ENCODE measurements at regions not wholly inside any gene's neighbourhood (a gene's known extent, or its start where the extent isn't known, plus 50 kb on each side); places are given as distances from the start of the nearest gene placed in this dataset.

- TF ChIP-seq, protein P1, sequence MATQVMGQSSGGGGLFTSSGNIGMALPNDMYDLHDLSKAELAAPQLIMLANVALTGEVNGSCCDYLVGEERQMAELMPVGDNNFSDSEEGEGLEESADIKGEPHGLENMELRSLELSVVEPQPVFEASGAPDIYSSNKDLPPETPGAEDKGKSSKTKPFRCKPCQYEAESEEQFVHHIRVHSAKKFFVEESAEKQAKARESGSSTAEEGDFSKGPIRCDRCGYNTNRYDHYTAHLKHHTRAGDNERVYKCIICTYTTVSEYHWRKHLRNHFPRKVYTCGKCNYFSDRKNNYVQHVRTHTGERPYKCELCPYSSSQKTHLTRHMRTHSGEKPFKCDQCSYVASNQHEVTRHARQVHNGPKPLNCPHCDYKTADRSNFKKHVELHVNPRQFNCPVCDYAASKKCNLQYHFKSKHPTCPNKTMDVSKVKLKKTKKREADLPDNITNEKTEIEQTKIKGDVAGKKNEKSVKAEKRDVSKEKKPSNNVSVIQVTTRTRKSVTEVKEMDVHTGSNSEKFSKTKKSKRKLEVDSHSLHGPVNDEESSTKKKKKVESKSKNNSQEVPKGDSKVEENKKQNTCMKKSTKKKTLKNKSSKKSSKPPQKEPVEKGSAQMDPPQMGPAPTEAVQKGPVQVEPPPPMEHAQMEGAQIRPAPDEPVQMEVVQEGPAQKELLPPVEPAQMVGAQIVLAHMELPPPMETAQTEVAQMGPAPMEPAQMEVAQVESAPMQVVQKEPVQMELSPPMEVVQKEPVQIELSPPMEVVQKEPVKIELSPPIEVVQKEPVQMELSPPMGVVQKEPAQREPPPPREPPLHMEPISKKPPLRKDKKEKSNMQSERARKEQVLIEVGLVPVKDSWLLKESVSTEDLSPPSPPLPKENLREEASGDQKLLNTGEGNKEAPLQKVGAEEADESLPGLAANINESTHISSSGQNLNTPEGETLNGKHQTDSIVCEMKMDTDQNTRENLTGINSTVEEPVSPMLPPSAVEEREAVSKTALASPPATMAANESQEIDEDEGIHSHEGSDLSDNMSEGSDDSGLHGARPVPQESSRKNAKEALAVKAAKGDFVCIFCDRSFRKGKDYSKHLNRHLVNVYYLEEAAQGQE (IDR thresholded peaks at IDR 0.05): no peak
- TF ChIP-seq NR2F2 (IDR thresholded peaks at IDR 0.05) (no peak), SP1 (IDR thresholded peaks at IDR 0.05) (no peak)
Measured at GRCh38 chr7:156163747-156164146, 351.5 kb upstream of the SHH start (continued).

DNA sequence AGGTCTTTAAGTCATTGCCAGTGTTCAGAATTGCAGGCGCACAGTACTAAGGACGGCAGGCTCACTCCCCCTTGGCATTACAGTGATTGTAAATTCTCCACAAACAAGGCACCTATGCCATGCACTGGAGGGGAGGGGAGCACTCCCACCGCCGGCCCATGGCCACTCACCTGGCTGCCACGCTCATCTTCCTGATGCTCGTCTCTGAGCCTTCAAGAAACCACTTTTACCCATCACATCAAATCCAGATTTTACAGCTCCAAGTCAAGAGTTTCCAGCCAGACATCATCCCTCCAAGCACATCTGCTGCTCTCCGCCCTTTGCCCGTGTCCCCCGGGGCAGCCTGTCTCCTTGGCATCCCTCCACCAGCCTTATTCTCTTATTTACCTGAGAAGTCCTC is 350.2 kb upstream of the SHH start:
- H3K9ac ChIP-seq (ENCODE audit: low read depth in 1 of 2, low read length in 2 of 2): no peak overlapping the region
- TF ChIP-seq GABPA (IDR thresholded peaks at IDR 0.05 in 1 of 2, conservative IDR thresholded peaks at IDR 0.05 in 1 of 2): no peak
- TF ChIP-seq HNF4G (IDR thresholded peaks at IDR 0.05): no peak
- no peaks in the 10 kb centered on the region for H3K9me3 ChIP-seq (ENCODE audit: control insufficient read depth in 4 of 4, low read length in 3 of 4)
- no peaks in the 10 kb centered on the region for H3K36me3 ChIP-seq (ENCODE audit: control insufficient read depth in 4 of 4, insufficient read depth in 3 of 4, low read depth in 1 of 4, low read length in 3 of 4)
- H3K4me1 ChIP-seq (ENCODE audit: control insufficient read depth in 4 of 4, insufficient read depth in 4 of 4, low read length in 3 of 4): no peaks in the 10 kb centered on the region
- no peak overlapping the region for H3K27ac ChIP-seq (ENCODE audit: low read depth in 1 of 2, low read length in 2 of 2)
- no peak overlapping the region for H3K4me3 ChIP-seq (ENCODE audit: low read depth in 1 of 3, low read length in 3 of 3)
- 79% methylated on average over 9 of the region's 9 CpGs for WGBS
- no peak for DNase-seq (ENCODE audit: low spot score)
- H3K27me3 ChIP-seq (ENCODE audit: control insufficient read depth in 4 of 4, insufficient read depth in 4 of 4, low read length in 3 of 4): no peaks in the 10 kb centered on the region

DNA sequence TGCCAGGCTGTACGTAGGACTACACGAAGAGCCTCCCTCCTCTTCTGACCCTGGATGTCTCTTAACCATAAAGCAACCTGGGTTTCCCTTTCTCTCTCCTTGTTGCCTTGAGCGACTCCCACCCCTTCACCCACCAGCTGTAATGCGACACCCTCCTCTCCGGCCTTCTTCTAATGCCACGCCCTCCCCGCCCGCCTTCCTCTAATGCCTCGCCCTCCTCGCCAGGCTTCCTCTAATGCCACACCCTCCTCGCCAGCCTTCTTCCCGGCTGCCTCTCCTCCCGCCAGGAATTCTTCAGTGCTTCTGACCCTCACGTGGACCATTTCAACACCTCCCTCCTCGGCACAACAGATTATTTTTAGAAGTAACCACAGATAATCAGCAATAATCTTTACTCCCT is 348.5 kb upstream of the SHH start:
- Histone ChIP-seq H3K9me3 (ENCODE audit: control insufficient read depth in 4 of 4, low read length in 3 of 4) (no peaks in the 10 kb centered on the region), H3K4me3 (ENCODE audit: low read depth in 1 of 3, low read length in 3 of 3) (no peak overlapping the region), H3K4me1 (ENCODE audit: control insufficient read depth in 4 of 4, insufficient read depth in 4 of 4, low read length in 3 of 4) (no peaks in the 10 kb centered on the region), H3K27me3 (ENCODE audit: control insufficient read depth in 4 of 4, insufficient read depth in 4 of 4, low read length in 3 of 4) (no peaks in the 10 kb centered on the region), H3K36me3 (ENCODE audit: control insufficient read depth in 4 of 4, insufficient read depth in 3 of 4, low read depth in 1 of 4, low read length in 3 of 4) (no peaks in the 10 kb centered on the region), H3K27ac (ENCODE audit: low read depth in 1 of 2, low read length in 2 of 2) (no peak overlapping the region), H3K9ac (ENCODE audit: low read depth in 1 of 2, low read length in 2 of 2) (no peak overlapping the region)
- DNase-seq (ENCODE audit: low spot score): no peak
- TF ChIP-seq, protein P2, sequence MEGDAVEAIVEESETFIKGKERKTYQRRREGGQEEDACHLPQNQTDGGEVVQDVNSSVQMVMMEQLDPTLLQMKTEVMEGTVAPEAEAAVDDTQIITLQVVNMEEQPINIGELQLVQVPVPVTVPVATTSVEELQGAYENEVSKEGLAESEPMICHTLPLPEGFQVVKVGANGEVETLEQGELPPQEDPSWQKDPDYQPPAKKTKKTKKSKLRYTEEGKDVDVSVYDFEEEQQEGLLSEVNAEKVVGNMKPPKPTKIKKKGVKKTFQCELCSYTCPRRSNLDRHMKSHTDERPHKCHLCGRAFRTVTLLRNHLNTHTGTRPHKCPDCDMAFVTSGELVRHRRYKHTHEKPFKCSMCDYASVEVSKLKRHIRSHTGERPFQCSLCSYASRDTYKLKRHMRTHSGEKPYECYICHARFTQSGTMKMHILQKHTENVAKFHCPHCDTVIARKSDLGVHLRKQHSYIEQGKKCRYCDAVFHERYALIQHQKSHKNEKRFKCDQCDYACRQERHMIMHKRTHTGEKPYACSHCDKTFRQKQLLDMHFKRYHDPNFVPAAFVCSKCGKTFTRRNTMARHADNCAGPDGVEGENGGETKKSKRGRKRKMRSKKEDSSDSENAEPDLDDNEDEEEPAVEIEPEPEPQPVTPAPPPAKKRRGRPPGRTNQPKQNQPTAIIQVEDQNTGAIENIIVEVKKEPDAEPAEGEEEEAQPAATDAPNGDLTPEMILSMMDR (IDR thresholded peaks at IDR 0.05; ENCODE audit: low read depth, low read length, missing input control): no peak
- TF ChIP-seq ZBTB33 (IDR thresholded peaks at IDR 0.05): no peak
- no peak for TF ChIP-seq FOXA2 (IDR thresholded peaks at IDR 0.05)
- no peak for TF ChIP-seq JUND (IDR thresholded peaks at IDR 0.05)
- TF ChIP-seq RXRA (IDR thresholded peaks at IDR 0.05): no peak
- TF ChIP-seq SP1 (IDR thresholded peaks at IDR 0.05): no peak
- TF ChIP-seq GABPA (IDR thresholded peaks at IDR 0.05 in 1 of 2, conservative IDR thresholded peaks at IDR 0.05 in 1 of 2): no peak
- TF ChIP-seq FOXA1 (IDR thresholded peaks at IDR 0.05): no peak
- no peak for TF ChIP-seq NR2F2 (IDR thresholded peaks at IDR 0.05)
- no peak for TF ChIP-seq TAF1 (conservative IDR thresholded peaks at IDR 0.05)
- TF ChIP-seq RAD21 (IDR thresholded peaks at IDR 0.05): no peak
- no peak for TF ChIP-seq YY1 (IDR thresholded peaks at IDR 0.05)
- TF ChIP-seq, protein P3, sequence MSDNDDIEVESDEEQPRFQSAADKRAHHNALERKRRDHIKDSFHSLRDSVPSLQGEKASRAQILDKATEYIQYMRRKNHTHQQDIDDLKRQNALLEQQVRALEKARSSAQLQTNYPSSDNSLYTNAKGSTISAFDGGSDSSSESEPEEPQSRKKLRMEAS (IDR thresholded peaks at IDR 0.05): no peak
- TF ChIP-seq, protein P4, sequence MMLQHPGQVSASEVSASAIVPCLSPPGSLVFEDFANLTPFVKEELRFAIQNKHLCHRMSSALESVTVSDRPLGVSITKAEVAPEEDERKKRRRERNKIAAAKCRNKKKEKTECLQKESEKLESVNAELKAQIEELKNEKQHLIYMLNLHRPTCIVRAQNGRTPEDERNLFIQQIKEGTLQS (IDR thresholded peaks at IDR 0.05): no peak
- TF ChIP-seq EGR1 (IDR thresholded peaks at IDR 0.05; ENCODE audit: low read depth in 2 of 2): no peak
- TF ChIP-seq HNF4G (IDR thresholded peaks at IDR 0.05): no peak
- TF ChIP-seq, protein P1 (IDR thresholded peaks at IDR 0.05): no peak
- TF ChIP-seq HNF4A (conservative IDR thresholded peaks at IDR 0.05): no peak
- 60% methylated on average over 15 of the region's 15 CpGs for WGBS
